DLD1 (cell line): ENCODE measurements at regions not wholly inside any gene's neighbourhood (a gene's known extent, or its start where the extent isn't known, plus 50 kb on each side); places are given as distances from the start of the nearest gene placed in this dataset.
"Not testable (repeated sequence)": the region's sequence is repeated elsewhere in the genome, so short reads cannot be mapped to it uniquely, and the experiment has no call there.

ENCODE experiments used
- in situ Hi-C: cut with HindIII; loops from 2 replicates; pipeline ENCODE4 v1.10.0; 2017; ENCODE audit warnings: low sequenced_read_pairs

GRCh38 chr12:114616081-114616480, 67.9 kb downstream of the TBX3 start:
- in situ Hi-C loops, result loop anchor here (25.0 kb wide), 1 partner anchor 1146 kb away; no protein-coding TSS in a partner anchor

GRCh38 chr12:114614040-114614439, 69.9 kb downstream of the TBX3 start:
- in situ Hi-C loops, result loop anchor here (25.0 kb wide), 1 partner anchor 1148 kb away; no protein-coding TSS in a partner anchor

GRCh38 chr12:114612062-114612461, 71.9 kb downstream of the TBX3 start:
- in situ Hi-C loops, result loop anchor here (25.0 kb wide), 1 partner anchor 1150 kb away; no protein-coding TSS in a partner anchor

GRCh38 chr12:114611145-114612018, 72.6 kb downstream of the TBX3 start:
- in situ Hi-C loops, result loop anchor here (25.0 kb wide), 1 partner anchor 1151 kb away; no protein-coding TSS in a partner anchor

GRCh38 chr12:114608509-114608908, 75.5 kb downstream of the TBX3 start:
- in situ Hi-C loops, result loop anchor here (25.0 kb wide), 1 partner anchor 1154 kb away; no protein-coding TSS in a partner anchor

- in situ Hi-C loops, result loop anchor here (25.0 kb wide), 1 partner anchor 1156 kb away; no protein-coding TSS in a partner anchor
Observed at GRCh38 chr12:114605918-114606317, 78.1 kb downstream of the TBX3 start.

GRCh38 chr12:114604606-114605005, 79.4 kb downstream of the TBX3 start:
- in situ Hi-C loops, result loop anchor here (25.0 kb wide), 1 partner anchor 1158 kb away; no protein-coding TSS in a partner anchor

- in situ Hi-C loops, result loop anchor here (25.0 kb wide), 1 partner anchor 1162 kb away; no protein-coding TSS in a partner anchor
Observed at GRCh38 chr12:114600584-114600983, 83.4 kb downstream of the TBX3 start.

GRCh38 chr12:114598111-114598510, 85.9 kb downstream of the TBX3 start:
- in situ Hi-C loops, result no loop called here

GRCh38 chr12:114592946-114593345, 91.0 kb downstream of the TBX3 start:
- in situ Hi-C loops, result no loop called here

- in situ Hi-C loops, result no loop called here
Observed at GRCh38 chr12:114588061-114588460, 95.9 kb downstream of the TBX3 start.

- in situ Hi-C loops, result no loop called here
Observed at GRCh38 chr12:114580306-114580705, 103.7 kb downstream of the TBX3 start.

GRCh38 chr12:114579389-114579788, 104.6 kb downstream of the TBX3 start:
- in situ Hi-C loops, result no loop called here

GRCh38 chr12:114562654-114563053, 121.3 kb downstream of the TBX3 start:
- in situ Hi-C loops, result no loop called here

- in situ Hi-C loops, result no loop called here
Observed at GRCh38 chr12:114555451-114555850, 128.5 kb downstream of the TBX3 start.

GRCh38 chr12:114547636-114548035, 136.3 kb downstream of the TBX3 start:
- in situ Hi-C loops, result no loop called here

- in situ Hi-C loops, result no loop called here
Observed at GRCh38 chr12:114530417-114530816, 124.5 kb upstream of the TBX5 start.

GRCh38 chr12:114529966-114530365, 124.0 kb upstream of the TBX5 start:
- in situ Hi-C loops, result no loop called here

GRCh38 chr12:114528766-114529165, 122.8 kb upstream of the TBX5 start:
- in situ Hi-C loops, result no loop called here

GRCh38 chr12:114521160-114521559, 115.2 kb upstream of the TBX5 start:
- in situ Hi-C loops, result not testable (repeated sequence)

GRCh38 chr12:114512351-114512750, 106.4 kb upstream of the TBX5 start:
- in situ Hi-C loops, result no loop called here

GRCh38 chr12:114508529-114509129, 102.7 kb upstream of the TBX5 start:
- in situ Hi-C loops, result no loop called here
